HG03103 (cell line): ENCODE measurements at regions not wholly inside any gene's neighbourhood (a gene's known extent, or its start where the extent isn't known, plus 50 kb on each side); places are given as distances from the start of the nearest gene placed in this dataset.
"Not testable (repeated sequence)": the region's sequence is repeated elsewhere in the genome, so short reads cannot be mapped to it uniquely, and the experiment has no call there.

Experiments
- ATAC-seq: cut with Tn5 transposase; IDR thresholded peaks from one replicate; pipeline ENCODE4 v1.9.1; 2021; ENCODE audit warnings: low read depth; ENCODE audit not compliant: unreplicated experiment

DNA sequence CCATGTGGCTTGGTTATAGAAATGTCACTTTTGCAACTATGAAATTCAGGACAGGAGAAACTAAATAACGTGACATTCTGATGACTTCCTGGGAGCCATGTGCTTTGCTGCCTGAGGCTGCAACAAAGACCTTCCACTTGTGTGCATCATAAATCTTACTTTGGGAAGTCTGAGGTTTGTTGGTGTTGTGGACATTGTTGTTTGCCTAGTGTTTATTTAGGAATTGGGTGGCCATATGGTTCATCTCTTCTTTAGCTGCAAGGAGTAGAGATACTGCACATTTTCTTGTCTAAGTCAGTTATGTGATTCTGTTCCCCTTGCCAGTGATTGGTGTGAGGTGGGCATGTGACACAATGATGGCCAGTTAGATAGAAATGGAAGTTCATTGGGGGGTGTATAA, 167.3 kb upstream of the SSTR1 start:
- ATAC-seq: no peak

DNA sequence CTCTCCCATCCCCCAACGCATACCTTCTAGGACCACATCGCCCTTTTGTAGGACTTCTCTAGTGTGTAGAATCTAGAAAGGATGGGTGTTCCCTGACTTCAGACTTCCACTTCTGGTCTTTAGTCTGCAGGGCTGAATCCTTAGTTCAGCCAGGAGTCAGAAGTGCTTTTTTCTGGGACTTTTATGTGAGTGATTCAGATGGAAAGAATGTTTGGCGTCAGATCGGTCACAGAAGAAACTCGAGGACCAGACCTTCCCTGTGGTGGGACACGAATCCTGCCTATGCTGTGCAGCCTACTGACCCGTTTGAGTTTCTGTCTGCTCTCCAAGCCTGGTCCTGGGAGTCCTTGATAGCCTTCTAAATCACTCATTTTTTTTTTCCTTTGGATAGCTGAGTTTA, 165.4 kb upstream of the SSTR1 start:
- ATAC-seq: no peak

DNA sequence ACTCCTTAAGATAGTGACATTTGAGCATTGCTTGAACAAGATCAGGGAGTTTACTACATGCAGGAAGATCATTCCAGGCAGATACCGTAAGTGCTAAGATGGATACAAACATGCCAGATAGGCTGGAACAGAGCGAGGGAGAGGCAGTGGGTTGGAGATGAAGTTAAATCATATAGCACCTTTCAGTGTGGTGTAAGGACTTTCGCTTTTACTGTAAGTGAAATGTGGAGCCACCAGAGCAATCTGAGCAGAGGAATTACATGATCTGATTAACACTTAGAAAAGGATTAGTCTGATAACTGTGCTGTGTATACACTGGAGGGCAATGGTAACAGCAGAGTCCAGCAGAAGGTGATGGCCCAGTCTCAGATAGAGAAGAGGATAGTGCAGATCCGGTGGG, 163.0 kb upstream of the SSTR1 start:
- ATAC-seq: no peak

DNA sequence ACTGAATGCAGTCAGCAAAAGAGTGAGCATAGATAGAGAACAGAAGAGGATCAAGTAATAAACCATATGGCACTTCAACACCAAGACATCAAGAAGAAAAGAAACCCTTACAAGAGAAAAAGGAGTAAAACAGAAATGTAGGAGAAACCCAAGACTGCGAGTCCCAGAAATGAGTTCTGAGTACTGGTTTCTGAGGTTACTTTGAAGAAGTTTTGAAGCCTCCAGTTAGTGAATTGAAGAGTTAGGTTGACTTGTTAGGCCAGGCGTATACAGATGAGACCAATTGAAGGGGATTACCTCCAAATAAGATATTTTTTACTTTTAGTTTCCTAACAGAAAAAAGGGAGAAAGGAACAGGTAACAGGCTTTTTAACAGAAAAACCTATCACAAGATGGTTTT, 162.2 kb upstream of the SSTR1 start:
- ATAC-seq: no peak

DNA sequence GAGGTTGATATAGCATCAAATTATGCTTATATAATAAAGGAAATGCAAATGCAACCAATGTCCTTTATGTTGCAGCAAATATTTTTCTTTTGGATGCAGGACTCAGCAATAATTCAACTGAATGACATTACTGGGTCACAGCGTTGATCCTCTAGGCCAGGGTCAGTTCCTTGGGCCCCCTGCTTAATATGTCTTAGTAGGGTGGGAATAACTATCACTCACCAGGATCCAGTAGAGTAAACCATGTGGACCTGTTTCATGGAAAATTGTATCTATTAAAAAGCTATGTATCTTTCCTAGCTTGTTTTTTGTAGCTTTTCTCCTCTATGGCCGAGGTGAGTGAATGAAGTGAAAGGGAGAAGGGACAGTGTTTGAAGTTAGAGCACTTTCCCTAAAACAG, 161.5 kb upstream of the SSTR1 start:
- ATAC-seq: no peak

DNA sequence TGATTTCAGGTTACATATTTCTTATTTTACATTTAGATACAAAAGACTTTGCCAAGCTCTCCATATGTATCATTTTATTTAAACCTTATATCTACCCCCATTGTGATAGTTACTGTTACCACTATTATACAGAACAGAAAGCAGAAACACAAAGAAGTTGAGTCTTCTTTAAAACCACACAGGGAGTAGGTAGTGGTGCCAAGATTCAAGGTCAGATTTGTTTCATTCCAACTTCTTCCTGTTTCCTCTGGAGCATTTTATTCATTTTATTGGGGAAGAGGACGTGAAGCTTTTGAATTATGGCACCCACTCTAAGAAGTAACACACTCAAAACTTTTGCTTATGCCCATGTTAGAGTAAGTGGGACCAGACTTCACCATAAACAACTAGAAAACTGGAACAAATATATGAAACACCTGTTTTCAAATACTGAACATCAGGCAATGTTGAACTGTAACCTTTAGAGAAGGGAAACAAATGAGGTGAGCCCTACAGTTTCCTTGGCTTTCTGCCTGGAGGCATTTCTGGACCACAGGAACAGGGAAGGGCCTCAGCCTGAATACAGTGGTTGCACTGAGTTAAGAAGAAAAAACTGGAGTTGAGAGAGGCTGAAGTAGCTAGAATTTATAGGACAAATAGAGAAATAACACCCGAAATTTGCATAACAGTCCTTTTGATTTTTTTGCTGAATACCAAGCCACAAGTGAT, 160.4 kb upstream of the SSTR1 start:
- ATAC-seq: no peak

DNA sequence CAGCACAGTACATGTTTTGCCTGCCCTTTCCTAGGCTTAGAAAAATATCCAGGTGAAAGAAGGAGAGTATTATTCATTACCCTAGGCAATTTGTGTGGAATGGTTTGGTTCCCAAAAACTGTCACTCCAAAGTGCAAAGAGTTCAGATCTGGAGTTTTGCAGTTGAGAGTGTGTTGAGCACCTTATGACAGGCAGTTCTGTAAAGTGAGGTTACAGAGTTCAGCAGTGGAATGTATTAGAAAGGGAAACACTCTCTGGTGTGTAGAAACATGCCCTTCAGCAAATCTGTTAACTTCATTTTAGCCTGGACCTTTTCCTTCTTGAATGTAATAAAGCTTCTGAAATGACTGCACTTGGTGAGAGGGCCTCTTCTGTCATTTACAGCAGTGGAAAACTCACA, 154.0 kb upstream of the SSTR1 start:
- no peak for ATAC-seq

DNA sequence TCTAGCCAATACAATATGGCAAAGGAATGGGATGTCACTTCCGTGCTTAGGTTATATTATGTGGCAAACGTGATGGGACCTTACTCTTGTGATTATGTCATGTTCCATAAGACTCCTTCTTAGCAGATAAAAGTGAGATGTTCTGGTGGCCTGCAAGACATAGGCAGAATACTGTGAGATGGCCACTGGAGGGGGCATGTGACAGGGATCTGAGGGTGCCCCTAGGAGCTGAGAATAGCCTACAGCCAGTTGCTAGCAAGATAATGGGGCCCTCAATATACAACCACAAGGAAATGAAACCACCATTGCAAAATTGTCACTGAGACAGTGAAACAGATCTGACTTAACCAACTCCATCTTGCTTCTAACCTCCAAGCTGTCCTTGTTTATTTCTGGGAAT, 151.4 kb upstream of the SSTR1 start:
- ATAC-seq: no peak

DNA sequence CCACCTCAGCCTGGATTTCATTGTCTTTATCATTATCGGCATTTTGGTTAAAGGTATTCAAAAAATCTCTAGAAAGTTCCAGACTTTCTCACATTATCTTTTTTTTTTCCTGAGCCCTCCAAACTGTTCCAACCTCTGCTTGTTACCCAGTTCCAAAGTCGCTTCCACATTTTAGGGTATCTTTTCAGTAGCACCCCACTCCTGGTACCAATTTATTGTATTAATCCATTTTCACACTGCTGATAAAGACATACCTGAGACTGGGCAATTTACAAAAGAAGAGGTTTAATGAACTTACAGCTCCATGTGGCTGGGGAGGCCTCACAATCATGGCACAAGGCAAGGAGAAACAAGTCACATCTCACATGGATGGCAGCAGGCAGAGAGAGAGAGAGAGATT, 145.5 kb upstream of the SSTR1 start:
- not testable (repeated sequence) for ATAC-seq

DNA sequence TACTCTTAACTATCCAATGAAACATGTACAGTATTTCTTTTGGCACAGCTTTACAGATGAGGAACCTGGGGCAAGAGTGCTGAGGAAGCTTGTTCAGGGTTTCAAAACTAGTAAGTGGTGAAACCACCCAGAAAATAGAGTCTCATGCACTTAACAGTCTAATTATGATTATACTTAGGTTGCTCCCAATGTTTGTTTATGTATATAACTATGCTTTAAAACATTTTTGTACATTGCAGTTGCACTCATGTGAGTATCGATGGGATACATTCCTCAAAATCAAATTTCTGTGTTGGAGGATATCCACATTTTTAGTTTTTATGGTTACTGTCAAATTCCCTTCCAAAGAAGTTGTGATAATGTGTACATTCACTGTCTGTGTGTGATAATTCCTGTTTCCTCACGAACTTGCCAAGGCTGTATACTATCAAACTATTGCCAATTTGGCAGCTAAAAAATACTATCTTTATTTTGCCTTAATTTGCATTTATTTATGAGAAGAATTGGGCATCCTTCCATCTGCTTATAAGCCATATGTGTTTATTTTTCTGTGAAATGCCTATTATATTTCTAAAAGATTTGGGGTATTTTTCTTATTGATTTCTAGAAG, 143.9 kb upstream of the SSTR1 start:
- ATAC-seq: no peak

DNA sequence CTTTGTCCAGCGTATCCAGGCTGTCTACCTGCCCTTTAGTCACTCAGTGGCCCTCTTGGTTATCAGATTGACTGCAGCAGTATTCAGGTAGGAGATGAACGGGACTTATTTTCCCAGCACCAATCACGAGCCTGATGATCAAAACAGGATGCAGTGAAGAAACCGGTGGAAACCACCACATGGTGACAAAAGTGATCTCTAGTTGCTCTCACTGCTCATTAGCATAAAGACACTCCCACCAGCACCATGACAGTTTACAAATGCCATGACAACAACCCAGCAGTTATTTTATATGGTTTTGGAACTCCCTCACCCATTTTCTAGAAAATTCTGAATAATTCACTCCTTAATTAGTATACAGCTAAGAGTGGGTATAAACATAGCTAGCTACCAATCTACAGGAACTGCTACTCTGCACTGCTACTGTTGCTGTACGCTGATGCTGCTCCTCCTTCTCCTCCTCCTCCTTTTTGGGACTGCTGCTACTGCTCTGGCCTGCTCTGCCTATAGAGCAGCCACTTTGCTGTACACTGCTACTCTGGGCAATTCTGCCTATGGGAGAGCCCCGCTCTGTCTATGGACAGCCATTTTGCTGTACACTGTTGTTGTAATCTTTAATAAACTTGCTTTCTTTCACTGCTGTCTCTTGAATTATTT, 142.5 kb upstream of the SSTR1 start:
- ATAC-seq: no peak

DNA sequence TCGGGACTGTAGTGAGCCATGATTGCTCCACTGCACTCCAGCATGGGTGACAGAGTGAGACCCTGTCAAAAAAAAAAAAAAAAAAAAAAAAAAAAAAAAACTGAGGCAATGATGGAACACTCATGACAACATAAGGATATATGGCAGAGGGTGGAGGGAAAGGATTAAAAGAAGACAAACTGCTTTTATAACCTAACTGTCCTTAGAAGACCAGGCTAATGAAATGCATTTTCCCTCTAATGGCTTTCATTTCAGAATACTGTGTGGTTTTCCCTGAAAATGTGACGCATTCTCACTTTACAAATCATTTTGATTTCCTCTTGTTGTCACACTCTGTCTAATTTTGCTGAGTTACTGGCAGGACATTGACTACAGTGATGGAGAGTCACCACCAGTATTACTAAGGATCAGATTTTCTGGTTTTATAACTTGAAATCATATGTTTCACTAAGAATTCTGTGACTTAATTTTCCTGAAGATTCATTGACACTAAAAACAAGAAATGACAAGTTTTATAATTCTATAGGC, 137.6 kb upstream of the SSTR1 start:
- ATAC-seq: no peak

DNA sequence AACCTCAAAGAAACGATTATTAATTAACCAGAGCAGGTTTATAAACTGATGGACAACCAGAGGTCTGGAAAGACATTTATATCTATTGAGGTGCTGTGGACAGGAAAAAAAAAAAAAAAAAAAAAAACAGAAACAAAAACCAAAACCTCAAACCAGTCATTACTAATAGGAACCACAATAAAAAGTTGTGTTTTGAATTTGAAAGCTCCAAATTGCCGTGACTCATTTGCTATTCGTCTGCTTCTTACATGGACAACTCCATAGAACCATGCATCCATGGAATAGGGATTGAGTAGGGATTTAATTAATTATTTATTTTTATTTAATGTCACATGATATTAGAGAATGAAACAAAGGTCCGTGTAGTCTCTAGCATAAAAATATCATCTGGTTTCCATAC, 134.1 kb upstream of the SSTR1 start:
- ATAC-seq: no peak

DNA sequence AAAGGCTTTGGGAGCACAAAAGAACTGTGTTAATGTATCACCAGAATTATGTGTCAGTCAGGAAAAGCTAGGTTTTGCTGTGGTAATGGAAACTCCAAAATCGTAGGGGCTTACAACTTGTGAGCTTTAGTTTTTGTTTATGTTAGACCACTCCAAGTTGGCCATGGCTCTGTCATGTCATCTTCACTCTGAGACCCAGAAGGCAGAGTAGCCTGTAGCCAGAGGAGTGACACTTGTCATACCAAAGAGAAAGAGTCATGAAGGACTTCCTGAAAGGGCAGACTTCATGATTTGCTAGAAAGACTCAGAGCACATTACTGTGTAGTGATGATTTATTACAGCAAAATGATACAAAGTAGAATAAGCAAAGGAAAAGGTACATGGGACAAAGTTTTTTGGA, 133.6 kb upstream of the SSTR1 start:
- ATAC-seq: no peak

DNA sequence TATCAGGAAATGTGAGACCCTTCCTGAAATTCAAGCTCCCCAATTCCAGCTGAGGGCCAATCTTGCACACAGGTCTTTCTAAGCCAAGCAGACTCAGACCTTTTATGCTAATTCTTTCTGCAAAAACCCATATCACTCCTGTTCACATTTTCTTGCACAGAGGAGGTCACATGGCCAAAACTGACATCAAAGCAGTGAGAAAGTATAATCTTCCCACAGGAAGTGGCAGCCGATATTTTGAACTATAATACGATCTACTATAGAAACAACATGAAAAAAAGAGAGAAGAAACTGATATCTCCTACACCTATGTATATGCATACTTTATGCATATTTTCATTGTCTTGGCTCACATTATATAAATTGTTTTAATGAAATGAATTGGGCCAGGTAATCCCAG, 132.9 kb upstream of the SSTR1 start:
- no peak for ATAC-seq

DNA sequence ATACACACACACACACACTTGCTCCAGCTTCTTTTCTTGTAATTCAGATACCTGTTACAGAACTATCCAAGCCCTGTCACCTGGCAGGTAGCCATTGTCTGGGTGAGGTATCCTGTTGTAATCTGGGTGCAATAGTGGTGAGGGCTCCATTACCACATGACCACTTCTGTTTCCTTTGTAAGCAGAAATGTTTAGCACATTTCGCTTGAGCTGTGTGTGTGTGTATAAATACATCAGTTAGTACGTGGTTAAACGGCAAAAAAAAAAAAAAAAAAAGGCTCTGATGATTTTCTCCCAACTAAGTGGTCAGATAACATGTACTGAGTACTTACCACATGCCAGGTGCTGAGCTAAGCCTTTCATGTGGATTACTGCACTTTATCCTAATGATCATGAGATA, 129.3 kb upstream of the SSTR1 start:
- ATAC-seq: no peak

DNA sequence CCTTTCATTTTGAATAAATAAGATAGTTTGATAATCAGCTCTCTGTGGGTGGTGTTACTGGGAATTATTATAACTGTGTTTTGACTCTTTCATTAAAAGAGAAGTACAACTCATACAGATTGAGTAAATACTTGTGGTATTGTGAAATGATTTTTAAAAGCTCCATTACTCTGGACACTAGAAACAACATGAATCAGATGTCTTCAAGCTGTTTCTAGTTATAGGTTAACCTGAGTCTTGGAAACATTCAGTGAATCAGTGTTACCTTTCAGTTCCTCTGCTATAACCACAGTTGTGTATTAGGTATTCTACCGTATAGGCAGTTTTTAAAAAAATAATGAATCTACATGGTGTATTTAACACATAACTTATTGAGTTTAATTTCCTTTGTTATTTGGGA, 128.4 kb upstream of the SSTR1 start:
- no peak for ATAC-seq

DNA sequence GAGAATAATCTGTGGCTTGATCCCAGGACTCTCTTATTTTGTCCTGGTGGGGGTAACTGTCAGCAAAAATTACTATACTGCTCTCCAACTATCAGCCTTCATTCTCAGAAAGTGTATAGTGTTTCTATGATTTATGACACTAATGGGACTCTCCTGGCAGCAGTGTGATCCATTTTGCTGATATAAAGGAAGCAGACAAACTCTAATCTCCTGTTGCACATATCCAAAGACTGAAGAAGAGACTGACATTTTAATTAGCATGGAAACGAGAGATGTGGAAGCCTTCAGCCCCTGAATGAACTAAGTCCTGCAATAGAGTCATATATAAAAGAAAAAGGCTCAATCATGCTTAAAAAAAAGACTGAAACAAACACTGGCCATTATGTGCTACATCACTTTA, 127.8 kb upstream of the SSTR1 start:
- no peak for ATAC-seq

DNA sequence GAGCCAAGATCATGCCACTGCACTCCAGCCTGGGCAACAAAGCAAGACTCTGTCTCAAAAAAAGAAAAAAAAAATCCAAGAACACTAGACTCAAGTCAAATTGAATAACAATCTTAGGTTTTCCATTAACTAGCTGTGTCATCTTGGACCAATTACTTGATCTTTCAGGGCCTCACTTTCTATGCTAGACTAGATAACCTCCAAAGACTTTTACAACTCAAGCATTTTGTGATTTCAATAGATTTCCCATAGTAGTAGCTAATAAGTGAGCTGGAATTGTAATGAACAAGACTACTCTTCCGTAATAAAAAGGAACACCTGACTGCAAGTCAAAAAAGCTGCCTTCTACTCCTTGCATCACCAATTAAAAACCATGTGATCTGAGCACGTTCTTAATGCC, 127.0 kb upstream of the SSTR1 start:
- ATAC-seq: no peak

DNA sequence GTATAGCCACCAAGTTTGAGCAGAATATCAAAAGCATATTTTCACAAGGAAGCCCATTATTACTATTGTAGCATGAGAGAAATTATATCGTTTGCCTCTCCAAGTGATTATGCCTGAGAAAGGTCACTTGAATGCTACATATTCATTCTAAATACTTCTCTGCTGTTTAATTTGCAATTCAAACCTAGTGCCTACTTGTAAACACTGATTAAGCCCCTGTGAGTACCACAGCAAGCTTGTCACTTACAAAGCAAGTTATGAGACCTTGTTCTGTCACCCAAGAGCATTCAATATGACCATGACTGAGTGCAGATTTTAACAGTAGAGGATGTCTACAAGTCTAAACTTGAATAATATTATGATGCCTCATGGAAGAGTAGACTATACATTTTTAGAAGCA, 124.7 kb upstream of the SSTR1 start:
- no peak for ATAC-seq

DNA sequence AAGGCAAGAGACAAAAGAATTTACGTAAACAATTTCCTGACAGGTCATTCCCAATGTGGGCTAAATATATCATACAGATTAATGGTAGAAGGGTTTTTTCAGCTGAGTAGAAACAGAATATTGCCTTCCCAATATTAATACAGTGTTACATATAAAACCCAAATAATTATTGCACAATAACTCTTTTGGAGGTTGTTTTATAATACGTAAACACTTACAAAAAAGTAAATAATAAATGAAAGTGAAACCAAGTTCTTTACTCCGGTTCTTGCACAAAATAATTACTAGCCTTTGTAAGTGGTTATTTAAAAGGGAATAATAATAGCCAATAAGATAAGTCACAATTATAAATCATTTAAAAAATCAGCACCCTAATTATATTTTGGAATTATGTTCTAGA, 118.6 kb upstream of the SSTR1 start:
- no peak for ATAC-seq

DNA sequence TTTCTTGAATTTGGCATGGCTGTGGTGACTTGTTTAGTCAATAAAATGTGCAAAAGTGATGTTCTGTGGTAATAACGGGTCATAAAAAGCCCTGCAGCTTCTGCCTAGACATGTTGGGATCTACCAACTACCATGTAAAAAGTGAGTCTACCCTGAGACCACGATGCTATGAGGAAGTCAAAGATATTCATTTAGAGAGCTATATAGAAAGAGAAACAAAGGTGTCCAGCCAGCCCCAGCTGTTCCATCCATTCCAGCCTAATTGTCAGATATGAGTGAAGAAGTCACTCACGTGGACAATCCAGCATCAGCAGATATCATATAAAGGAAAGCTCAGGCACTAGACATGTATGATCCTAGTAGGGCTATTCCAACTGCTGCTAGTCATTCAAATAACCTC, 117.2 kb upstream of the SSTR1 start:
- ATAC-seq: no peak
